HG03378 (cell line): ENCODE measurements at regions not wholly inside any gene's neighbourhood (a gene's known extent, or its start where the extent isn't known, plus 50 kb on each side); places are given as distances from the start of the nearest gene placed in this dataset.

ENCODE experiments used
- ATAC-seq: cut with Tn5 transposase; IDR thresholded peaks from one replicate; pipeline ENCODE4 v1.9.1; 2021; ENCODE audit warnings: mild to moderate bottlenecking, moderate library complexity; ENCODE audit not compliant: unreplicated experiment

- ATAC-seq: no peak
Observed at GRCh38 chr4:32985256-32985655, 2265.1 kb downstream of the PCDH7 start.

GRCh38 chr4:32986236-32986635 lies 2266.1 kb downstream of the PCDH7 start:
- no peak for ATAC-seq

- ATAC-seq: no peak
Observed at GRCh38 chr4:32987111-32987510, 2266.9 kb downstream of the PCDH7 start.

- ATAC-seq: no peak
Observed at GRCh38 chr4:32988165-32988811, 2268.1 kb downstream of the PCDH7 start.

GRCh38 chr4:32991663-32992062 lies 2271.5 kb downstream of the PCDH7 start:
- ATAC-seq: no peak

DNA sequence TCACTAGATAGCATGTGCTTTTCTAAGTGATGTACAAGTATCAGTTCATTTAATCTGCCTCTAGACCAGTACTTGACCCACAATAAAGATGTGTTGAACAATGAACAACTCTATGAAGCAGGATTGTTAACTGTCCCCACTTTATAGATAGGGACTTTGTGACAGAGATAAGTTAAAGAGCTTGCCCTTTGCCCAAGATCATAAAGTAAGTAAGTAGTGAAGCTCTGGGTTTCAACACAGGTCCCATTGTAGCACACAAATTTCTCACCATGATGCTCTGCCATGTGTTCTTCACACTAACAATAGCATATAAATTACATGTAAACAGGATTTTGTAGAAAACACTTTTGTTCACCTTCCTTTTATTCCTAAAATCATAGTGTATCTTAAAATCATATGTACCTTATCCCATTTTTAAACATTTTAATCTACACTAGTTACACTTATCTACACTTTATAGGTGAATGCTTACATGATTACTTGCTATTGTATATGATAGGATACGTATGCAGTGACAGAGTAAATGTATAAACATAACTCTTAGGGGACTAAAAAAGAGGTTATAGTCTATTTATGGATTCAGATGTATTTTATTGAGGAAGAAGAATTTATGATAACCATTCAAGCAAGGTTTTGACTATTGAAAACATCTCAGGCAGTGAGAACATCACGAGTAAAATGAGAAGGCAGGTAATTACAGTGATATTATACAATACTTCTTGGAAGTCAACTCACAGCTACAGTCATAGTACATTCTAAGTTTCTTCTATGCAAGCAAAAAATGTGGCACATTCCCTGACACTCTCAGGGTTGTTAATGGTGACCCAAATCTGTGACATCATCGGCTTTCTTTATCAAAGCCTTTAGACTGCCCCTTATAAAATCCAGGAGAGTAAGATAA lies 2275.1 kb downstream of the PCDH7 start:
- ATAC-seq: no peak

DNA sequence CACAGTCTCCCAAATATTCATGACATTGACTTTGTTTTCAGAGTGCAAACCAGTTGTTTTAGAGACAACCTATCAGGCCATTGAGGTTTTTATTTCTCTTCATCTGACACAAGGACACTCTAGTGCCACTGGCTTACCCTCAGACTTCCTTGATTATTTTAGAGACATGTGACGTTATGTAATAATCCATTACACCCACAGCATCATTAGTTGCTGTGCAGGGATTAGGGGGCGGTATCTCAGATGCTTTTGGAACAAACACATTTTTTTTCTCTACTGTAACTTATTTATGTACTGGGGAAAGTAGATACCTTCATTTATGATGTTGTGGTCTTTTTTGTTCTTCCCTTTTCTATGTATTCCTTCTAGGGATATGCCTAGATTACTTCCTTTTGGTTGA lies 2293.1 kb downstream of the PCDH7 start:
- ATAC-seq: no peak

DNA sequence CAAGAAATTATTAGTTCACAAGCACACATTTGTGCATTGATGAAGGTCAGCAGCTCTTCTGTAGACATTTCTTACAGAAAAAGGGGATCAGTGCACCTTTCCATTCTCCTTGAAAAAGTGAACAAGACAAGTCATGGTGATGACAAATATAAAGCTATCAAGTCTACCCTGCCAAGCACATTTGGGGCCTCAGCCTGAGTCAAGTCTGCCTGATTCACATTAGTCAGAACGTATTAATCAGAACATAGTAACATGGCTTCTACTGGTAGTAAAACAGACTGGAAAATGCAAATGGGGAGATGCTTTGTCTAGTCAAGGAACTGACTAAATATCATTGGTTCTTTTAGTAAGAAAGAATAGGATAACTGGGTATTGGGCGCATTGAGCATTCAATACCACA lies 2305.1 kb downstream of the PCDH7 start:
- no peak for ATAC-seq

DNA sequence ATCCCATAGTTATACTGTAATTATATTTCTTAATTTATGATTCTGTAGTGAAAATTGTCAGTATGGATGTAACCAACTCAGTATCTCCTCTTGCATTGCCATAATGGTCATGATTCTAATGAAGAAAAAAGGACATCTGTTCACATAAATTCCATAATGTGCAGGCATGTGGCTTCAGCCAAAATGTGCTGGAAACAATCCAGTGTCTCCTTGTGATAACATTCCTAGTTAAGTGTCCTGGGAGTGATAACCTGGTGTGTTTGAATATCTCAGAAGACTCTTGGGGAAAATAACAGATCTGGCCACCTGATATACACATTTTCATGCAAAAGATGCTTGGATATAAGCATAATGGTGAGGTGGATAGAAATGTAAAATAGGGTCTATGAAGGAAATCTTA lies 2309.8 kb downstream of the PCDH7 start:
- no peak for ATAC-seq

- ATAC-seq: no peak
Observed at GRCh38 chr4:33031328-33031727, 2311.2 kb downstream of the PCDH7 start.

- no peak for ATAC-seq
Observed at GRCh38 chr4:33037464-33037863, 2317.3 kb downstream of the PCDH7 start.

- ATAC-seq: no peak
Observed at GRCh38 chr4:33045334-33045733, 2325.2 kb downstream of the PCDH7 start.

- ATAC-seq: no peak
Observed at GRCh38 chr4:33052241-33052640, 2332.1 kb downstream of the PCDH7 start.

GRCh38 chr4:33054161-33054560 lies 2334.0 kb downstream of the PCDH7 start:
- no peak for ATAC-seq

GRCh38 chr4:33054656-33055196 lies 2334.6 kb downstream of the PCDH7 start:
- ATAC-seq: no peak

DNA sequence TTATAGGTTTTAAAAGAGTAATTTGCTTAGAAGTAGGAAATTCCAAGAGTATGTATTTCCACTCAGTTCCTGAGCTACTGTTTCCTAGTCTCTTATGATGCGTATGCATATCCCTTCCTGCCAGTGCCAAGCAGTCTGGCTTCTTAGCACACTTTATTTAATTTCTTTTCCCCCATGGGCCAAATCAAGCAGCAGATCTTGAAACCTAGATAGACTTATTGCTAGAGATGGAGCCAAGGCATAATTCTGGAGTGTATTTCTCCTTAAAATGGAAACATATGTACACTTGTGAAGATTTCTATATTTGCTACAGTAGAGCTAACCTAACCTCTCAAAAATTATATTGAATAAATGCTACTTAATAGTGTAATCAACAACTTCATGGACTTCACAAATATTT lies 2337.6 kb downstream of the PCDH7 start:
- ATAC-seq: no peak

DNA sequence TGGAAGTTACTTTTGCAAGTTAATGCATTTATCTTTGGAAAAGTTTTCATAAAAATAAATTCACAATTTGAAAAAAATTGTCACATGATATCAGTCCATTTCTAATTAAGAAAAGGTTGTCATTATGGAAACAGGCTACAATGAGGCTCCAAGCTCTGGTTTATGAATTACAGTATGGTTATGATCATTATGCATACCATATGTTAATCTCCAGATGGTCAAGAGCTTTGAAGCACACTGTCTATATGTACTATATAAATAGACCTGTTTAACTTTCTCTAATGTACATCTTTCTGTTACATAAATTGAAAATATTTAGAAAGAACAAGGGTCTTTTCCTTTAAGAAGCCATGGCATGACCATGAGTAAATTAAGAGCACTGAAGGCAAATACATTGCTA lies 2338.8 kb downstream of the PCDH7 start:
- ATAC-seq: no peak

- peak; percentile 75 for ATAC-seq
Observed at GRCh38 chr4:33060674-33061542, 2340.7 kb downstream of the PCDH7 start.

- ATAC-seq: no peak
Observed at GRCh38 chr4:33061727-33062126, 2341.6 kb downstream of the PCDH7 start.

DNA sequence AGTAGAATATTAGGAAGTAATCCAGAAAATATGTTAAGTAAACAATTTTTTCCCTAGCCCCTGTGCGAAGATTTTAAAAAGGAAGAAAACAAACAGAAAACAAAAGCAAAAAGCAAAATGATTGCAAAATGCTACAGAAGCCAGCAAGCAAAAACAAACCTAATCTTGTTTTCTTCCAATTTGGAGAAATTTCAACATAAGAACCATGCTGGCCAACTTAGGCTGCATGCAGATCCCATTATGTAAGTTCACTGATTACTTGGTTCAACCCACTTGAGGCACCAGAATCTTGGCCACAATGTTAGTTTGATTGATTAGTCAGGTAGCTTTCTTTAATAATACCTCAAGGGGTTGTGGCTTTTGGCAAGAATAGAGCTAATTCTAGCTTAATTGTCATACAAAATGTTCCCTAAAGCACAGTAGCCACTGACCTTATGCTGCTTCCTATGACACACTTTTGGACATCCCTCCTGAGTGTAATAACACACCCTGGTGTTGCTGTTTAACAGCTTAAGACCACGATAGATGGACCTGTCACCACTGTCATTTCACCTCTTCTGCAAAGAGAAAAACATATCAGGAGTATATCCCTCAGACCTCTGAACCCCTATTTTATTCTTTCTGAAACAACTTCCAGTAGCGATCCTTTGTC lies 2342.1 kb downstream of the PCDH7 start:
- no peak for ATAC-seq

- no peak for ATAC-seq
Observed at GRCh38 chr4:33063241-33063640, 2343.1 kb downstream of the PCDH7 start.
